Adrenal gland (tissue), 5 donors: ENCODE measurements at regions not wholly inside any gene's neighbourhood (a gene's known extent, or its start where the extent isn't known, plus 50 kb on each side); places are given as distances from the start of the nearest gene placed in this dataset.

Experiments used
- POLR2A ChIP-seq, 2 donors: fragments of 450-650 bp; IDR thresholded peaks; one replicate each; pipeline ENCODE4 v1.6.1; 2017; ENCODE audit warnings: antibody characterized with exemption in 2 of 2, mild to moderate bottlenecking in 2 of 2, moderate library complexity in 1 of 2
- TF ChIP-seq, protein P1 (sequence below), 6 experiments: fragments of 450-650 bp in 4 of 6; fragments of 200-600 bp in 2 of 6; sonication (generic) in 1 of 6; IDR thresholded peaks; 1 replicate in 5 of 6; 2 replicates in 1 of 6; pipeline versions ENCODE4 v1.5.1 to v1.8.0; 2016 to 2021; ENCODE audit warnings: antibody characterized with exemption in 6 of 6, mild to moderate bottlenecking in 2 of 6, moderate library complexity in 1 of 6
- donor health status: DM: no; HTN: no; CAD: no.

DNA sequence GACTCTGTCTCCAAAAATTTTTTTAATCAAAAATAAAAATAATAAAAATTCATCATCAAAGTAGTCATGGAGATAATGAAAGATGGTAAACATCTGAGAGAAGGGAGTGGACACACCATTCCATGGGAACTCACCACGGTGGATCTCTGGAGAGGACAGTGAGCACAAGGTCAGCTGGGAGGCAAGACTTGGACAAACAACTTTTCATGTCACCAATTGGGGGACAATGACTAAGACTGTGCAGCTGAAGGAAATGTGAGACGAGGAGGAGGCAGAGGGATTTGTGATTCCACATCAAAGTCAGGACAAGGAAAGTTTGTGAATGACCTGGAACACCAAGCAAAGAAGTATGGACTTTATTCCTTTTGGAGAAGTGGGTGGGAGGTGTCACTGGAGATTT, 121.0 kb upstream of the SH3BP4 start:
- TF ChIP-seq, protein P1, sequence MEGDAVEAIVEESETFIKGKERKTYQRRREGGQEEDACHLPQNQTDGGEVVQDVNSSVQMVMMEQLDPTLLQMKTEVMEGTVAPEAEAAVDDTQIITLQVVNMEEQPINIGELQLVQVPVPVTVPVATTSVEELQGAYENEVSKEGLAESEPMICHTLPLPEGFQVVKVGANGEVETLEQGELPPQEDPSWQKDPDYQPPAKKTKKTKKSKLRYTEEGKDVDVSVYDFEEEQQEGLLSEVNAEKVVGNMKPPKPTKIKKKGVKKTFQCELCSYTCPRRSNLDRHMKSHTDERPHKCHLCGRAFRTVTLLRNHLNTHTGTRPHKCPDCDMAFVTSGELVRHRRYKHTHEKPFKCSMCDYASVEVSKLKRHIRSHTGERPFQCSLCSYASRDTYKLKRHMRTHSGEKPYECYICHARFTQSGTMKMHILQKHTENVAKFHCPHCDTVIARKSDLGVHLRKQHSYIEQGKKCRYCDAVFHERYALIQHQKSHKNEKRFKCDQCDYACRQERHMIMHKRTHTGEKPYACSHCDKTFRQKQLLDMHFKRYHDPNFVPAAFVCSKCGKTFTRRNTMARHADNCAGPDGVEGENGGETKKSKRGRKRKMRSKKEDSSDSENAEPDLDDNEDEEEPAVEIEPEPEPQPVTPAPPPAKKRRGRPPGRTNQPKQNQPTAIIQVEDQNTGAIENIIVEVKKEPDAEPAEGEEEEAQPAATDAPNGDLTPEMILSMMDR (IDR thresholded peaks at IDR 0.05) = no peak
- no peak for TF ChIP-seq POLR2A (IDR thresholded peaks at IDR 0.05)
